OCI-LY1 (cell line): ENCODE measurements at regions not wholly inside any gene's neighbourhood (a gene's known extent, or its start where the extent isn't known, plus 50 kb on each side); places are given as distances from the start of the nearest gene placed in this dataset.

Source experiments
- CTCF ChIP-seq: fragments of 200-600 bp; sonication (generic), shearing (Covaris generic); IDR thresholded peaks from 2 replicates; pipeline ENCODE4 v1.5.1; 2017; ENCODE audit warnings: mild to moderate bottlenecking, antibody characterized with exemption, low read length, moderate library complexity, mixed read lengths
- EZH2 ChIP-seq: fragments of 200-600 bp; sonication (generic), shearing (Covaris generic); IDR thresholded peaks from 2 replicates; pipeline ENCODE4 v1.8.0; 2017; ENCODE audit warnings: borderline replicate concordance, mixed run types, mild to moderate bottlenecking, antibody characterized with exemption, low read length, moderate library complexity, mixed read lengths

DNA sequence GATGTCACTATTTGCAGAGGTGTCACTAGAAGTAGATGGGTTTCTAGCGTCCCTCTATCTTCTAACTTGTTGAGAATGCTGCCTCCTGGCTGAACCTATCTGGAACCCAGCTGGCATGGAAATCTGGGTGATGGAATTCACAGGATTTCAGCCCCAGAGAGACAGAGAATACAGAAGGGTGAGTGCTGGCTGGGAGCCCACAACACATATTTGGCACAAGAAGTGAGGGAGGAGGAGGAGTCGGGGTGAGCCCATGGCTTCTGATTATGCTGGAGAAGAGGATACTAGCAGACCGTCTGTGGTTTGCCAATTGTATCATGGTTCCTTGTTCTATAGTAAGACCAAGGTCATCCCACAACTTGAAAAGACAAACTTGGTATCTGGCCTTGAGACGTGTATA is 557.8 kb upstream of the SALL1 start:
- no peak for TF ChIP-seq CTCF
- no peak for TF ChIP-seq EZH2
